ENCODE measurements at regions not wholly inside any gene's neighbourhood (a gene's known extent, or its start where the extent isn't known, plus 50 kb on each side); places are given as distances from the start of the nearest gene placed in this dataset.

DNA sequence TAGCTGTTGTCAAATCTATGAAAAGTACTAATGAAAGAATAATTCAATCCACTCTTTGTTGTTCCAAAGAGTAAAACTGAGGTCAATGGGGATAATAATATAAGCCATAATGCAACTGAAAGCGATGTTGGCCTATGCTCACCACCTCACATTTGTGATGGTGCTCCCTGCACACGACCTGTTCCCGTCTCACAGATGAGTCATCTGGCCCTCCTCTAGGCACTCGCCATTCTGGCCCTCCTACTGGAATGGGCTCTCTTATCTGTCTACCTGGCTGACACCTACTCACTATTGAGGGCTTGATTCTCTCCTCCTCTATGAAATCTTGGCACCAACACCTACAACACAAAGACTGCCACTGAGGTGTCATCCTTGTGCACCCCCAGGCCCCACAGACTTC lies 585.9 kb upstream of the ID2 start:
- H3K36me3 ChIP-seq (ENCODE audit: control insufficient read depth in 4 of 4, insufficient read depth in 3 of 4, low read depth in 1 of 4, low read length in 3 of 4) = peaks cover 0 to 2% (median 0%) of the 10 kb centered on the region in 4 donors
- H3K4me1 ChIP-seq (ENCODE audit: control insufficient read depth in 4 of 4, insufficient read depth in 4 of 4, low read length in 3 of 4) = no peaks in the 10 kb centered on the region
- H3K27me3 ChIP-seq (ENCODE audit: control insufficient read depth in 4 of 4, insufficient read depth in 4 of 4, low read length in 3 of 4) = no peaks in the 10 kb centered on the region
- no peaks in the 10 kb centered on the region for H3K9me3 ChIP-seq (ENCODE audit: control insufficient read depth in 4 of 4, low read length in 3 of 4)
- no peak for DNase-seq (ENCODE audit: low spot score)
- 95% methylated on average over 4 of the region's 4 CpGs for WGBS
- no peak overlapping the region for H3K9ac ChIP-seq (ENCODE audit: low read depth in 1 of 2, low read length in 2 of 2)
- no peak overlapping the region for H3K4me3 ChIP-seq (ENCODE audit: low read depth in 1 of 3, low read length in 3 of 3)
- no peak overlapping the region for H3K27ac ChIP-seq (ENCODE audit: low read depth in 1 of 2, low read length in 2 of 2)
- no peak for TF ChIP-seq GABPA (IDR thresholded peaks at IDR 0.05 in 1 of 2, conservative IDR thresholded peaks at IDR 0.05 in 1 of 2)
- no peak for TF ChIP-seq HNF4G (IDR thresholded peaks at IDR 0.05)

DNA sequence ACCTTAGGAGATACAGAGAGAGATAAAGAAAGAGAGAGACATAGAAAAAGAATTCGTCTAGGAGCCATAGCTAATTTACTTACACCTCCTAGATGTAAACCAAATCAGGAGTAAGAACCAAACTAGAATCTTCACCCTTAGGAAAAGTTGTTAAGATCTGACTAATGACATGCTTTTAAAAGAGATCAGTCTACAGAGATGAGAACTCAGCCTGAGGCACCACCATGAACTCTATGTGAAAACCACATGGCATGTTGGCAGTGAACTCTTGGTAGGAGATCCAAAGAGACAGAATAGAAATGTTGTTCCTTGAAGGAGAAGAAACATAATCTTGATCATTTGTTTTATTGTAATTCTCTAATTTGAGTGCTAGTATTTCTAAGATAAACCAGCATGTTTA lies 585.4 kb upstream of the ID2 start:
- Histone ChIP-seq H3K4me1 (ENCODE audit: control insufficient read depth in 4 of 4, insufficient read depth in 4 of 4, low read length in 3 of 4) (no peaks in the 10 kb centered on the region), H3K9ac (ENCODE audit: low read depth in 1 of 2, low read length in 2 of 2) (no peak overlapping the region), H3K9me3 (ENCODE audit: control insufficient read depth in 4 of 4, low read length in 3 of 4) (no peaks in the 10 kb centered on the region), H3K4me3 (ENCODE audit: low read depth in 1 of 3, low read length in 3 of 3) (no peak overlapping the region), H3K27ac (ENCODE audit: low read depth in 1 of 2, low read length in 2 of 2) (no peak overlapping the region), H3K27me3 (ENCODE audit: control insufficient read depth in 4 of 4, insufficient read depth in 4 of 4, low read length in 3 of 4) (no peaks in the 10 kb centered on the region), H3K36me3 (ENCODE audit: control insufficient read depth in 4 of 4, insufficient read depth in 3 of 4, low read depth in 1 of 4, low read length in 3 of 4) (peaks cover 0 to 2% (median 0%) of the 10 kb centered on the region in 4 donors)
- WGBS = 93% methylated on average over 1 of the region's 1 CpG
- TF ChIP-seq EGR1 (IDR thresholded peaks at IDR 0.05; ENCODE audit: low read depth in 2 of 2) = no peak
- no peak for TF ChIP-seq TAF1 (conservative IDR thresholded peaks at IDR 0.05)
- TF ChIP-seq HNF4G (IDR thresholded peaks at IDR 0.05) = no peak
- TF ChIP-seq GABPA (IDR thresholded peaks at IDR 0.05 in 1 of 2, conservative IDR thresholded peaks at IDR 0.05 in 1 of 2) = no peak
- TF ChIP-seq, protein P1, sequence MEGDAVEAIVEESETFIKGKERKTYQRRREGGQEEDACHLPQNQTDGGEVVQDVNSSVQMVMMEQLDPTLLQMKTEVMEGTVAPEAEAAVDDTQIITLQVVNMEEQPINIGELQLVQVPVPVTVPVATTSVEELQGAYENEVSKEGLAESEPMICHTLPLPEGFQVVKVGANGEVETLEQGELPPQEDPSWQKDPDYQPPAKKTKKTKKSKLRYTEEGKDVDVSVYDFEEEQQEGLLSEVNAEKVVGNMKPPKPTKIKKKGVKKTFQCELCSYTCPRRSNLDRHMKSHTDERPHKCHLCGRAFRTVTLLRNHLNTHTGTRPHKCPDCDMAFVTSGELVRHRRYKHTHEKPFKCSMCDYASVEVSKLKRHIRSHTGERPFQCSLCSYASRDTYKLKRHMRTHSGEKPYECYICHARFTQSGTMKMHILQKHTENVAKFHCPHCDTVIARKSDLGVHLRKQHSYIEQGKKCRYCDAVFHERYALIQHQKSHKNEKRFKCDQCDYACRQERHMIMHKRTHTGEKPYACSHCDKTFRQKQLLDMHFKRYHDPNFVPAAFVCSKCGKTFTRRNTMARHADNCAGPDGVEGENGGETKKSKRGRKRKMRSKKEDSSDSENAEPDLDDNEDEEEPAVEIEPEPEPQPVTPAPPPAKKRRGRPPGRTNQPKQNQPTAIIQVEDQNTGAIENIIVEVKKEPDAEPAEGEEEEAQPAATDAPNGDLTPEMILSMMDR (IDR thresholded peaks at IDR 0.05; ENCODE audit: low read depth, low read length, missing input control) = no peak
- no peak for TF ChIP-seq MAX (IDR thresholded peaks at IDR 0.05)
- no peak for TF ChIP-seq RXRA (IDR thresholded peaks at IDR 0.05)
- TF ChIP-seq SP1 (IDR thresholded peaks at IDR 0.05) = no peak
- TF ChIP-seq REST (IDR thresholded peaks at IDR 0.05) = no peak
- no peak for TF ChIP-seq RAD21 (IDR thresholded peaks at IDR 0.05)
- TF ChIP-seq NR2F2 (IDR thresholded peaks at IDR 0.05) = no peak
- no peak for TF ChIP-seq FOXA2 (IDR thresholded peaks at IDR 0.05)
- TF ChIP-seq FOXA1 (IDR thresholded peaks at IDR 0.05) = no peak
- TF ChIP-seq ATF3 (IDR thresholded peaks at IDR 0.05) = no peak
- TF ChIP-seq YY1 (IDR thresholded peaks at IDR 0.05) = no peak
- no peak for TF ChIP-seq HNF4A (conservative IDR thresholded peaks at IDR 0.05)
- TF ChIP-seq JUND (IDR thresholded peaks at IDR 0.05) = no peak
- no peak for DNase-seq (ENCODE audit: low spot score)
